ENCODE measurements at regions not wholly inside any gene's neighbourhood (a gene's known extent, or its start where the extent isn't known, plus 50 kb on each side); places are given as distances from the start of the nearest gene placed in this dataset.

DNA sequence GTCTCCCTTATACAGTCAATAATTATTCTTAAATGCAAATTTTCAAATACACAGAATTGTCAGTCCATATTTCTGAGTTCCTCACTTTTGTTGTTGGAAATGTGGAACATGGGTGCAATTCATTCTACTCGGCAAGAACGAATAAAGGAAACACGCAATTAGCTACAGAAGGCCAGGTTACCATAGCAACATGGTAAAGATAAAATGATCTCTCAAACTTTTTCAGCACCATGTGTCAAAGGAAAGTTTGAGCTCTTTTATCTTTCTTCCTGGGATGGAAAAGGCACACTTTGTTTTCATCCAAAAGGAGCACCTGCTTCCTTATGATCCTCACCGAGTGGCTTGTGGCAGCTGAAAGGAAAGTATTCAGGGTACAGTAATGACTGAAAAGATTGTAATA is 595.0 kb downstream of the RPS29 start:
- TF ChIP-seq, protein P1, sequence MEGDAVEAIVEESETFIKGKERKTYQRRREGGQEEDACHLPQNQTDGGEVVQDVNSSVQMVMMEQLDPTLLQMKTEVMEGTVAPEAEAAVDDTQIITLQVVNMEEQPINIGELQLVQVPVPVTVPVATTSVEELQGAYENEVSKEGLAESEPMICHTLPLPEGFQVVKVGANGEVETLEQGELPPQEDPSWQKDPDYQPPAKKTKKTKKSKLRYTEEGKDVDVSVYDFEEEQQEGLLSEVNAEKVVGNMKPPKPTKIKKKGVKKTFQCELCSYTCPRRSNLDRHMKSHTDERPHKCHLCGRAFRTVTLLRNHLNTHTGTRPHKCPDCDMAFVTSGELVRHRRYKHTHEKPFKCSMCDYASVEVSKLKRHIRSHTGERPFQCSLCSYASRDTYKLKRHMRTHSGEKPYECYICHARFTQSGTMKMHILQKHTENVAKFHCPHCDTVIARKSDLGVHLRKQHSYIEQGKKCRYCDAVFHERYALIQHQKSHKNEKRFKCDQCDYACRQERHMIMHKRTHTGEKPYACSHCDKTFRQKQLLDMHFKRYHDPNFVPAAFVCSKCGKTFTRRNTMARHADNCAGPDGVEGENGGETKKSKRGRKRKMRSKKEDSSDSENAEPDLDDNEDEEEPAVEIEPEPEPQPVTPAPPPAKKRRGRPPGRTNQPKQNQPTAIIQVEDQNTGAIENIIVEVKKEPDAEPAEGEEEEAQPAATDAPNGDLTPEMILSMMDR (IDR thresholded peaks at IDR 0.05): no peak
- no peak for TF ChIP-seq EZH2 (IDR thresholded peaks at IDR 0.05; ENCODE audit: borderline replicate concordance, insufficient read depth, low read depth, low read length, poor library complexity, severe bottlenecking)
